ENCODE measurements at regions not wholly inside any gene's neighbourhood (a gene's known extent, or its start where the extent isn't known, plus 50 kb on each side); places are given as distances from the start of the nearest gene placed in this dataset.

DNA sequence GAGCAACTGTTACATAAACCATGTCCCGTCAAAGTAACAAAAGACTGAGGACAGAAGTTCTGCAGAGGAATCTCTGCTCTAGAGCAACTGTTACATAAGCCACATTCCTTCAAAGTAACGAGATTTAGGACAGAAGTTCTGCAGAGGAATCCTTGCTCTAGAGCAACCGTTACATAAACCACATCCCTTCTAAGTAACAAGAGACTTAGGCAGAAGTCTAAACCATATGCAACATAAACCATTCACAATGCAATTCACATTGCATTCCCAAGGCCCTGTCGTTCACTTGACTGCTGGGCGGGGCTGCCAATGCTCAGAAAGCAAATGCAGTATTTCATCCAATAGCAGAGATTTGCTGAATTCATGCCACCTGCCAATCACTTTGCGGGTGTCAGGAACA lies 124.4 kb upstream of the PUDP start:
- TF ChIP-seq, protein P1, sequence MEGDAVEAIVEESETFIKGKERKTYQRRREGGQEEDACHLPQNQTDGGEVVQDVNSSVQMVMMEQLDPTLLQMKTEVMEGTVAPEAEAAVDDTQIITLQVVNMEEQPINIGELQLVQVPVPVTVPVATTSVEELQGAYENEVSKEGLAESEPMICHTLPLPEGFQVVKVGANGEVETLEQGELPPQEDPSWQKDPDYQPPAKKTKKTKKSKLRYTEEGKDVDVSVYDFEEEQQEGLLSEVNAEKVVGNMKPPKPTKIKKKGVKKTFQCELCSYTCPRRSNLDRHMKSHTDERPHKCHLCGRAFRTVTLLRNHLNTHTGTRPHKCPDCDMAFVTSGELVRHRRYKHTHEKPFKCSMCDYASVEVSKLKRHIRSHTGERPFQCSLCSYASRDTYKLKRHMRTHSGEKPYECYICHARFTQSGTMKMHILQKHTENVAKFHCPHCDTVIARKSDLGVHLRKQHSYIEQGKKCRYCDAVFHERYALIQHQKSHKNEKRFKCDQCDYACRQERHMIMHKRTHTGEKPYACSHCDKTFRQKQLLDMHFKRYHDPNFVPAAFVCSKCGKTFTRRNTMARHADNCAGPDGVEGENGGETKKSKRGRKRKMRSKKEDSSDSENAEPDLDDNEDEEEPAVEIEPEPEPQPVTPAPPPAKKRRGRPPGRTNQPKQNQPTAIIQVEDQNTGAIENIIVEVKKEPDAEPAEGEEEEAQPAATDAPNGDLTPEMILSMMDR (IDR thresholded peaks at IDR 0.05): no peak
- no peak for TF ChIP-seq POLR2A (IDR thresholded peaks at IDR 0.05)
- TF ChIP-seq EP300 (IDR thresholded peaks at IDR 0.05; ENCODE audit: low read depth): no peak
- TF ChIP-seq POLR2AphosphoS5 (IDR thresholded peaks at IDR 0.05): no peak
